Superior temporal gyrus (tissue), 1 donor: ENCODE measurements at regions not wholly inside any gene's neighbourhood (a gene's known extent, or its start where the extent isn't known, plus 50 kb on each side); places are given as distances from the start of the nearest gene placed in this dataset.
A peak's percentile ranks its signal among the peaks of the same experiment; 100 is the strongest.

Experiments used
- DNase-seq: peaks from one replicate; pipeline ENCODE4 v3.0.0-alpha.2; 2016; ENCODE audit errors: extremely low spot score

DNA sequence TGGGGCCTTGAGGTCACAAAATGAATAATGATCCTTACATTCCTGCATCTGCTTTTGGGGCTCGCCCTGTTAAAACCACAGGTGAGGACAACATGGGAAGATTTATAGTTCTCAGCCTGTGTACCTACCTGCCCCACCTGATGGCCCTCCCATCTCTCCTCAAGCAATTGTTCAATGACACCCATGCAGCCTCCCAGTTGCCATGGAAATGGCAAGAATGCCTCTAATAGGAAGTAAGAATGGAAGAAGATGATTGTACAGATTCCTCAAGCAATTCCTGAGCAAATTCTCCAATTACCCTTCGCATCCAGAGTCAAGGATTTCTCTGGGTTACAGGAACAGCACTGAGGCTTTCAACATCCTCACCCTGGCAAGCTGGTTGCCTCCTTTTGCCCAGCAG, 78.6 kb upstream of the CCL2 start:
- no peak for DNase-seq

DNA sequence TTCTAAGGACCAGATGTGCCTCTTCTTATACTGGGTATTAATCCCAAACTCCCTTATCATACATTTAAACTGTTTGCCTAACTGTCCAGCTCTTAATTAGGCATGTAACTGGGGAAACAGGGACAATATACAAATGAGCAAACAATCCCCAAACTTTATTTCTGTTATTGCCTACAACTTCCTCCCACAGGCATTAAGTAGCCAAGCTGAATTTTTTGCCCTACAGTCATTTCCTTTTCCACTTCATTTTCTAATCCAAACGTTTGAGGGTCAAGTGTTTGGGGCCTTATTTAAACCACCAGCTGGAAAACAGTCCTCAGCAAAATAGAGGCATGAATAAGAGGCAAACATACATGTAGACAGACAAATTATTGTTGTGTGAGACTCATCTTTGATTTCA, 77.4 kb upstream of the CCL2 start:
- DNase-seq, result no peak

DNA sequence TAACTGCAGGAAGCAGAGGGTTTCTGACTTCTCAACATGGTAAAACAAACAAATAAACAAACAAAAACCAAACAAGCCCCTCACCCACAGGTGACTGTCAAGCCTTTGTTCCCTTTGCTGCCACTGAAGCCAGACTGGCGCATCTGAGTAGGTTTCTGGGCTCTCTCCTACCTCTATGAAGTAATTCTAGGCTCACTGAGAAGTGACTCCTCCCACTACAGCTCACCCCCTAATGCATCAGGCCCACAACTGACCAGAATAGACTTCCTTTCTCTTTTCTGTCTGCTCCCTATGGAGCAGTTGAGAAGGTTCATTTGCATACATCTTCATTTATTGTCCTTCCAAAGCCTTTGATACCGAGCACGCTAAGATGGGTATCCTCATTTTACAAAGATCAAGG, 77.0 kb upstream of the CCL2 start:
- no peak for DNase-seq

DNA sequence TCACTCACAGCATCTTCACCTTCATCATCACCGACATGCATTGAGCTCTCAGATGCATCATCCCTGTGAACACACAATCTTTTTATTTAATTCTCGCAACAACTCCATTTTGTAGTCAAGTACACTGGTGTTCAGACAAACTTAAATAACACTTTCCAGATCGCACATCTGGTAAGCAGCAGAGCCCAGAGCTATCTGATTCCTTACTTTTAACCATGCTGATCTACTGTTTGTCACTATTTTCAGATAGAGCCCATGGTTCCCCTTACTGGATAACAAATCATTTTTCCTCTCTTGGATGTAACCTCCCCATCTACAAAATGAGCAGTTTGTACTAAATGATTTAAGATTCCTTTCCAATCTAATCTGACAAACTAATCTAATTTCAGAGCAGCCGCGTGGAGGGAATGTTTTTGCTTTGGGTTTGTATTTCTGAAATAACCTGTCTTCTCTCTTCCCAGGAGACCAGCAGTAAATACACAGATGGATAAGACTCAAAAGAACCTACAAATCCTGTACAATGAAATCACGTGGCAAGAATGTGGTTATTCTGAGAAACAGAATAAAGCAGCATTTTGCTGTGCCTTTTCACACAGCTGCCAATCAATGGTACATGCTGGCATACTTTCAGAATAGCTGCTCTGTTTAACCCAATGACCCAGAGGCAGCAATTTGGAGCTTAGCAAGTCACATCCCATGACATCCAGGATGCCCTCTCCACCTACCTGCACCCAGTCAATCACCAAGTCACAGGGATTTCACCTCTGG, 72.9 kb upstream of the CCL2 start:
- DNase-seq, result no peak

DNA sequence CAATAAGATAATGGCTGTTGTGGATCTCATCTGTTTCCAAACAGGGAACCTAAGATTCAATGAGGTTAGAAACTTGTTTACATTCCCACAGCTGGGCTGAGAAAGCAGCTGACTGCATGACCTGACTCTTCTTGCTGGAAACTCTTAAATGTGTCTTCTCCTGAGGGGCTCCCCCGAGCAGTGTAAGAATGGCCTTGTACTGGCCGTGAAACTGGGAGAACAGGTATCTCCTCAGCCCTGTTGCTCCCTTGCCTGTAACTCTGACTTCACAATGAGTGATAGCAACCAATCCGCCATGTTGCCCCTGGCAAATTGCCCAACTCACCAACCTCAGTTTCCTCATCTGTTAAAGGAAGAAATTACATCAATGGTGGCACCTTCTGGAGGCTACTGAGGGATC, 59.1 kb upstream of the CCL2 start:
- no peak for DNase-seq

DNA sequence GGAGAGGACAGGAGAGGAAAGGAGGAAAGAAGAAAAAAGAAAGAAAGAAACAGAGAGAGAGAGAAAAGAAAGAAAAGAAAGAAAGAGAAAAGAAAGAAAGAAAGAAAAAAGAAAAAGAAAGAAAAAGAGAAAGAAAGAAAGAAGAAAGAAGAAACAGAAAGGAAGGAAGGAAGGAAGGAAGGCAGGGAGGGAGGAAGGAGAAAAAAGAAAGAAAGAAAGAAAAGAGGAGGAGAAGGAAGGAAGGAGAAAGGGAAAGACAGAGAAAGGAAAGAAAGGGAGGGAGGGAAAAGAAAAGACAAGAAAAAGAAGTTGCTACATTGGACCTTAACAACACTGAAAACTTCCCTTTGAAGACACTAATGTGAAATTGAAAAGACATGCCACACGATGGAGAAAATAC, 56.6 kb upstream of the CCL2 start:
- no peak for DNase-seq

DNA sequence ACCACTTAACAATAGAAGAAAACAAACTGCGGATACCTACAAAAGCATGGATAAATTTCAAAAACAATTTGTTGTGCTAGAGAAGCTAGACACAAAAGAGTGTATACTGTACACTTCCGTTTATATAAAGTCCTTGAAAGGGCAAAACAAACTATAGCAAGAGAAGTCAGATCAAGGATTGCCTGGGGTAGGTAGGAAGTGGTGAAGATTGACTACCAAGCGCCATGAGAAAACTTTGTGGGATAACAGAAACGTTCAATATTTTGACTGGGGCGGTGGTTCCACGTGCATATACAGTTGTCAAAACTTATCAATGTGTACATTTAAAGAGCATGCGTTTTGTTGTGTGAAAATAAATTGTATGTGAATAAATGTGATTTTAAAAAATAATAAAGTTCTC, 55.6 kb upstream of the CCL2 start:
- no peak for DNase-seq

DNA sequence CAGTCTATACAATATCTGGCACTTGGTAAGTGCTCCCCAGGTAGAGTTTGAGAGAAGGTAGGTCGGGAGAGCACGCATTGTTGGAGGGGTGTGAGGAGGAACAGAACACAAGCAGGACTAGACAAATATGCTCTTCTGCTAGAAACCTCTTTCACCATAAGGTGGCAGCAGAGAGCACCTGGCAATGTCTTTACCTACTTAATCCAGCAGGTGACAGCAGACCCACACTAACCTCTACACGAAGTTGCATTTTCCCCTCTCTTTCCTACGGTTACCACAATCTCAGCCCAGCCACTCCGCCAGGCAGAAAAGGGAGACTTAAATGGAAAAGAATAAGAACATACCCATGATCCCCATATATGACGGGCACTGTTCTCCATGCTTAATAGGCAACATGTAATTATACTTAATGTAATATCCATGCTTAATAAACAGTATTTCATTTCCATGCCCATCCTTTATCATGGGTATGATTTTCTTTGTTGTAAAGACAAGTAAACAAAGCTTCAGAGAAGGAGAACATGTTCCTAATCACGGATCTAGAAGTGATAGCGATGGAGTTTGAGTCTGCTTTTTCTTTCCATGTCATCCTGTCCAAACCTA, 55.1 kb upstream of the CCL2 start:
- peak; percentile 88 for DNase-seq

DNA sequence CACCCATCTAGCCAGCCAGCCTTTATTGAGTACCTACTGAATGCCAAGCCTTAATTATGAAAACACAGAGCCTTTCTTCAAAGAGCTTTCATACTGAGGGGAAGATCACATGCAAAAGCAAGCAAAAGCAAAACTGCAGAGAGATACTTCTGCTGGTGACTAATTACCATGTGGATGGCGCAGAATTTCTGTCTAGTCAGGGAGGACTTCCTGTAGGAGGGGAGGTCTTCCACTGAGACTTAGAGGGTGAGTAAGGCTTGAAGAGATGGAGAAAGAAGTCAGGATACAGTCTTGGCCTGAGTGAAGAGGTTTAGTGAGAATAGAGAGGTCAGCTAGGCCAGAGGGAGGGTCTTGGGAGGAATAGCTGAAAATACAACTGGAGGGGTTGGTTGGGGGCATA, 53.9 kb upstream of the CCL2 start:
- DNase-seq, result no peak

DNA sequence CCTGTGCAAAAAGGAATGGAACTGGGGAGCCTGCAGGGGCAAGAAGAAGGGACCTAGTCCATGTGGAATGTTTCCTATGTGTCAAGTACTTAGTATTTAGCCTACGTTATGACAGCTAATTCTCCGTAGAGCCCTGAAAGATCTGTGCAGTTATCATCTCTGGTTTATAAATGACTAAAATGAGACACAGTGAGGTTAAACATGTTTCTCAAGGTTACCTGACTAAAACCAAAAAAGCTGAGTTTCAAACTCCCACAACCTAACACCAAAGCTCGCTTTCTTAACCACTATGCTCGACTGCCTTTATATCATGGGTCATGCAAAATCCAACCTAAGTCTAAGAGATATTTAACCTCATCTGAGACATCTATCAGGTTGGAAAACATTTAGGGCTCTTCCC, 53.3 kb upstream of the CCL2 start:
- DNase-seq, result no peak

DNA sequence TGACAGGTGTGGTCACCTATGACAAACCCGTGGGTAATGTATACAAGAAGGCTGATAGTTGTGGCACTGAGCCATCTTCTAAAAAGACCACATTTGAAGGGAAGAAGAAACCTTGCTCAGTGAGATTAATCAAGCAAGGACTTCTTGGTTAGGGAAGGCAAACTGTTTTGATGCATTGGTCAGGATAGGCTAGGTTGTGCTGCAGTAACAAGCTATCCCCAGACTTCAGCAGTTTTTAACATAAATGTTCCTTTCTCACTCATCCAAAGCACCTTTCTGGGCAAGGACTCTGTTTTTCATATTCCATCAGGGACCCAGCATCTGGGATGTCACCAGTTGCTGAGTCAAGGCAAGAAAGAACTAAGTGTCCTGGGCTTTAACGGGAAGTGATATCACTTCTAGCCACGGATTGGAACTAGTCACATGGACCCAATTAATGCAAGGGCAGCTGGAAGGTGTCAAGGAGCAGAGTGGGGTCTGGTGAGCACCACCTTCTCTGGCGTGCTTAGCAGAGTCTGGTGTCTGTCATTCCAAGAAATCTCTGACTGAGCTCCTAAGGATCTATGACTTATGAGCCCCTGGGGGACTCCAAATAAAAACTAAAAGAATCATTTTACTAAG, 52.0 kb upstream of the CCL2 start:
- DNase-seq, result no peak

DNA sequence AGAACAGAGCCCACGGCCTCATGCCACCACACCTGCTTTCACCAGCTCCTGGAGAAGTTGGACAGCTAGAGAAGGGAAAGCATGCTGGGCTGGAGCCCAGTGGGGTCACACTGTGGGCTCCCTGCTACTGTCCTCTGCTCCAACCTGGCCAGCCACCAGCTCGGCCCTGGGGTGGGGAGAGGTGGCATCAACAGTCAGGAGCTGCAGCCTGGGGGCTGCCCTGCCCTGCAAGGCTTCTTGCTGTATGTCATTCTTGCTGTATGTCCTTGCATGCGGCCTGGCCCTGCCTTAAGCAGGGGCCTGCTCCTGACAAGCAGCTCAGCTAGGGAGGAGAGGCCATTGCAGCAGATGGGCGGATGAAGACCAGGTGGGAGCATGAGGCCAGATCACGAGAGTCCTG, 50.7 kb upstream of the CCL2 start:
- DNase-seq, result no peak
